ENCODE measurements at regions not wholly inside any gene's neighbourhood (a gene's known extent, or its start where the extent isn't known, plus 50 kb on each side); places are given as distances from the start of the nearest gene placed in this dataset.

DNA sequence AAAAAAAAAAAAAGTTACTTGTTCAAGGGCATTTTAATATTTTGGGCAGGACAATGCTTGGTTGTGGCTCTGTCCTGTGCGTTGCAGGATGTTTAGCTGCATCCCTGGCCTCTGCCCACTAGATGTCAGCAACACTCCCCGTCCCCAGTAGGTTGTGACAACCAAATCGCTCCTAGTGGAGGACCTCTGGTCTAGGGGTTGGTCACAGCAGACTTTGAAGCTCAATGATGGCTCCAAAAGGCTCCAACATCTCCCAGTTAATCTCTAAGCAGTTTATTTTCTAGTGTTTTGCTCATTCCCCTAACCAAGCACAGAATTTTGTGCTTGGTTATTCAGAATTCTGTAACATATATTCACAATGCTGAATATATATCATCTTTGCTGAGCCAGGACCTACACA is 67.0 kb downstream of the CHRNA1 start:
- Histone ChIP-seq H3K79me2 (ENCODE audit: insufficient read depth, low read length) (no peaks in the 10 kb centered on the region), H3K9me3 (ENCODE audit: insufficient read depth, low read length, severe bottlenecking) (peaks cover 8% of the 10 kb centered on the region), H2AFZ (ENCODE audit: low read depth, low read length) (peak overlapping the region; percentile 14; the same call in 1 of the 2 replicates), H4K20me1 (ENCODE audit: insufficient read depth, low read length) (no peaks in the 10 kb centered on the region), H3K36me3 (ENCODE audit: insufficient read depth, low read length) (no peaks in the 10 kb centered on the region), H3K4me3 (ENCODE audit: low read depth in 1 of 2, low read length in 2 of 2) (no peak overlapping the region), H3K27ac (ENCODE audit: low read length) (no peak overlapping the region), H3K4me2 (ENCODE audit: insufficient read depth, low read length) (no peak overlapping the region), H3K4me1 (ENCODE audit: insufficient read depth, low read length) (no peaks in the 10 kb centered on the region), H3K27me3 (ENCODE audit: insufficient read depth, low read length, poor library complexity) (peaks cover 8% of the 10 kb centered on the region), H3K9ac (ENCODE audit: low read depth, low read length) (no peak overlapping the region)
- ATAC-seq (ENCODE audit: insufficient read depth, low read depth) (peak; percentile 95), DNase-seq (peak; percentile 72)
- TF ChIP-seq, protein P1, sequence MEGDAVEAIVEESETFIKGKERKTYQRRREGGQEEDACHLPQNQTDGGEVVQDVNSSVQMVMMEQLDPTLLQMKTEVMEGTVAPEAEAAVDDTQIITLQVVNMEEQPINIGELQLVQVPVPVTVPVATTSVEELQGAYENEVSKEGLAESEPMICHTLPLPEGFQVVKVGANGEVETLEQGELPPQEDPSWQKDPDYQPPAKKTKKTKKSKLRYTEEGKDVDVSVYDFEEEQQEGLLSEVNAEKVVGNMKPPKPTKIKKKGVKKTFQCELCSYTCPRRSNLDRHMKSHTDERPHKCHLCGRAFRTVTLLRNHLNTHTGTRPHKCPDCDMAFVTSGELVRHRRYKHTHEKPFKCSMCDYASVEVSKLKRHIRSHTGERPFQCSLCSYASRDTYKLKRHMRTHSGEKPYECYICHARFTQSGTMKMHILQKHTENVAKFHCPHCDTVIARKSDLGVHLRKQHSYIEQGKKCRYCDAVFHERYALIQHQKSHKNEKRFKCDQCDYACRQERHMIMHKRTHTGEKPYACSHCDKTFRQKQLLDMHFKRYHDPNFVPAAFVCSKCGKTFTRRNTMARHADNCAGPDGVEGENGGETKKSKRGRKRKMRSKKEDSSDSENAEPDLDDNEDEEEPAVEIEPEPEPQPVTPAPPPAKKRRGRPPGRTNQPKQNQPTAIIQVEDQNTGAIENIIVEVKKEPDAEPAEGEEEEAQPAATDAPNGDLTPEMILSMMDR (IDR thresholded peaks at IDR 0.05; ENCODE audit: borderline replicate concordance, extremely low read depth, low read length, poor library complexity, severe bottlenecking), result peak; percentile 89
- no peak for TF ChIP-seq EZH2 (IDR thresholded peaks at IDR 0.05; ENCODE audit: borderline replicate concordance, low read depth, low read length, severe bottlenecking)

DNA sequence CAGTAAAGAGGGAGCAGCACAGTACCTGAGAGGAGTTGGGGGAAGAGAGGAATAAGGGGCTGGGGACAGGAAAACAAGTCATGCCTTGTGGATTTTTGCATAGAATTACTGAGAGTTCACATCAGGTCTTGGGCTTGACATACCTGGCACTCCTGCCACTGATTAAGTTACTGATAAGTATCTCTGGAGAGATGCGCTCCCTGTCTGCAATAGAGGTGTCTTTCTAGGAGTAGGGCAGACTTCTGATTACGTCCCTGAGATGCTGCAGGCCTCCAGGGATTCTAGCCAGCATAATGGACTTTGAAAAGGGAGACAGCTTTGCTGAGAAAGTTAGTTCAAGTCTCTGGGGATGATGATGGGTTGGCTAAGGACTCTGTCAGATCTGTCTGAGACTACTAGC is 69.4 kb downstream of the CHRNA1 start:
- no peak overlapping the region for H2AFZ ChIP-seq (ENCODE audit: low read depth, low read length)
- no peak overlapping the region for H3K9ac ChIP-seq (ENCODE audit: low read depth, low read length)
- H4K20me1 ChIP-seq (ENCODE audit: insufficient read depth, low read length), result no peaks in the 10 kb centered on the region
- peaks cover 8% of the 10 kb centered on the region for H3K9me3 ChIP-seq (ENCODE audit: insufficient read depth, low read length, severe bottlenecking)
- no peaks in the 10 kb centered on the region for H3K79me2 ChIP-seq (ENCODE audit: insufficient read depth, low read length)
- DNase-seq (no peak), ATAC-seq (ENCODE audit: insufficient read depth, low read depth) (no peak)
- H3K36me3 ChIP-seq (ENCODE audit: insufficient read depth, low read length), result no peaks in the 10 kb centered on the region
- H3K4me2 ChIP-seq (ENCODE audit: insufficient read depth, low read length), result no peak overlapping the region
- H3K4me3 ChIP-seq (ENCODE audit: low read depth in 1 of 2, low read length in 2 of 2), result no peak overlapping the region
- no peak overlapping the region for H3K27ac ChIP-seq (ENCODE audit: low read length)
- no peaks in the 10 kb centered on the region for H3K4me1 ChIP-seq (ENCODE audit: insufficient read depth, low read length)
- TF ChIP-seq EZH2 (IDR thresholded peaks at IDR 0.05; ENCODE audit: borderline replicate concordance, low read depth, low read length, severe bottlenecking), result no peak
- TF ChIP-seq, protein P1 (IDR thresholded peaks at IDR 0.05; ENCODE audit: borderline replicate concordance, extremely low read depth, low read length, poor library complexity, severe bottlenecking), result no peak
- peaks cover 8% of the 10 kb centered on the region for H3K27me3 ChIP-seq (ENCODE audit: insufficient read depth, low read length, poor library complexity)

DNA sequence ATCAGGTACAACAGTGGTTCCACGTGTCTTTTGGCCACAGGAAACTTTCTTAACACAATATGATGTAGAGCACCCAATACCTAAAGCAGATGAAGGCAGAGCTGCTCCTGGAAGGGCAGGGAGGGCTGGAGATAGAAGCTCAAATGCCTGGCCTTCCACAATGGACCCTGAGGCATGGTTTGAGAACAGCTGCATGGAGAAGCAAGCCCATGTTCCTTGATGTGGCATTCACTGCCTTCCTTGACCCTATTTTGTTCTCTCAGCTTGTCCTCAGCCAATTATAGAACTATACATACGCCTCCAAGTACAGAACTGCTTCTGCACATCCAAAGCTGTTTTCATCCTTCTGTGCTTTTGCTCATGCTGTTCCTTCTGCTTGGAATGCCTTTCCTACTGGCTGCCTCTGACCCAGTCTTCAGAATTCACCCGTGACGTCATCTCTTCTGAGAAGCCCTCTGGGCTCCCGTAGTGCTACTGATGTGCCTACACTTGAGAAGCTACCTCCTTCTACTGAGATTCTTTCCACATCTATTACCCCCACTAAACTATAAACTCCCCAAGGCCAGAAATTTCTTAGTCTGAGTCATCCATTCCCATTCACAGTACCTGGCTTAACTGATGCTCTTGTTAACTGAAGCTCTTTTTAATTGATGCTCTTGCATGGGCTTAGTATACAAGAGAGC is 69.9 kb downstream of the CHRNA1 start:
- no peak overlapping the region for H3K4me2 ChIP-seq (ENCODE audit: insufficient read depth, low read length)
- no peak overlapping the region for H3K27ac ChIP-seq (ENCODE audit: low read length)
- peaks cover 8% of the 10 kb centered on the region for H3K27me3 ChIP-seq (ENCODE audit: insufficient read depth, low read length, poor library complexity)
- H3K36me3 ChIP-seq (ENCODE audit: insufficient read depth, low read length), result no peaks in the 10 kb centered on the region
- H3K9ac ChIP-seq (ENCODE audit: low read depth, low read length), result no peak overlapping the region
- H4K20me1 ChIP-seq (ENCODE audit: insufficient read depth, low read length), result no peaks in the 10 kb centered on the region
- DNase-seq (no peak), ATAC-seq (ENCODE audit: insufficient read depth, low read depth) (no peak)
- TF ChIP-seq EZH2 (IDR thresholded peaks at IDR 0.05; ENCODE audit: borderline replicate concordance, low read depth, low read length, severe bottlenecking), result no peak
- H3K4me3 ChIP-seq (ENCODE audit: low read depth in 1 of 2, low read length in 2 of 2), result no peak overlapping the region
- peaks cover 8% of the 10 kb centered on the region for H3K9me3 ChIP-seq (ENCODE audit: insufficient read depth, low read length, severe bottlenecking)
- H3K4me1 ChIP-seq (ENCODE audit: insufficient read depth, low read length), result no peaks in the 10 kb centered on the region
- H2AFZ ChIP-seq (ENCODE audit: low read depth, low read length), result no peak overlapping the region
- H3K79me2 ChIP-seq (ENCODE audit: insufficient read depth, low read length), result no peaks in the 10 kb centered on the region

DNA sequence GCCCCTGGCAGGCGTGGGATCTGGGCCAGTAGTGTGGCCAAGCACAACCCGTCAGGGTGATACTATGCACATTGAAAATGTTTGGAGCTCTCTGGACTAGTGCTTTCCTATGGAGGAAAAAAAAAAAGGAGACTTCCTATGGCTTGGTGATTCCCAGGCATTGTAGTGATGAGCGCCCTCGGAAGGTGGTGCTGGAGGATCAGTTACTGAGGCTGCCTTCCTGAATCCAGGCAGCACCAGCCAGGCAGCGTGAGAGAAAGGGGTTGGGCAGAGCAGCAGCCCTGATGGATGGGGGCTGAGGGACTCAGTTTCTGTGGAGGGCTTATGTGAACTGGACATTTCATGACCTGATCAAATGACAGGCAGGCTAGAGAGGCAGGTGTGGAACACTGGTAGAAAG is 70.9 kb downstream of the CHRNA1 start:
- H3K4me2 ChIP-seq (ENCODE audit: insufficient read depth, low read length), result no peak overlapping the region

More for the DNA sequence above, 70.9 kb downstream of the CHRNA1 start:
- Histone ChIP-seq H3K4me1 (ENCODE audit: insufficient read depth, low read length) (no peaks in the 10 kb centered on the region), H2AFZ (ENCODE audit: low read depth, low read length) (no peak overlapping the region), H4K20me1 (ENCODE audit: insufficient read depth, low read length) (no peaks in the 10 kb centered on the region), H3K9me3 (ENCODE audit: insufficient read depth, low read length, severe bottlenecking) (peaks cover 8% of the 10 kb centered on the region), H3K9ac (ENCODE audit: low read depth, low read length) (no peak overlapping the region), H3K36me3 (ENCODE audit: insufficient read depth, low read length) (no peaks in the 10 kb centered on the region), H3K27me3 (ENCODE audit: insufficient read depth, low read length, poor library complexity) (peaks cover 8% of the 10 kb centered on the region), H3K79me2 (ENCODE audit: insufficient read depth, low read length) (no peaks in the 10 kb centered on the region), H3K27ac (ENCODE audit: low read length) (no peak overlapping the region), H3K4me3 (ENCODE audit: low read depth in 1 of 2, low read length in 2 of 2) (no peak overlapping the region)
- no peak for TF ChIP-seq EZH2 (IDR thresholded peaks at IDR 0.05; ENCODE audit: borderline replicate concordance, low read depth, low read length, severe bottlenecking)
- TF ChIP-seq, protein P1 (IDR thresholded peaks at IDR 0.05; ENCODE audit: borderline replicate concordance, extremely low read depth, low read length, poor library complexity, severe bottlenecking), result no peak
- no peak for DNase-seq
- no peak for ATAC-seq (ENCODE audit: insufficient read depth, low read depth)
